HCT116 (cell line): ENCODE measurements at regions not wholly inside any gene's neighbourhood (a gene's known extent, or its start where the extent isn't known, plus 50 kb on each side); places are given as distances from the start of the nearest gene placed in this dataset.

ENCODE experiments used
- ATAC-seq: fragments of 200-7000 bp; cut with Tn5 transposase; 2 replicates; pipeline ENCODE4 v1.9.1; 2020; ENCODE audit warnings: mild to moderate bottlenecking, moderate library complexity
- BruUV-seq: library from RNA; stranded (reverse); fragments of 400-500 nt; replicated peaks from 2 replicates; lab custom pipeline; 2021; lab: Mats Ljungman, UMichigan
- CTCF ChIA-PET: fragments of 300-600 bp; sonication (Branson Sonifier 250); formaldehyde crosslinking; loops from one replicate; lab custom pipeline; 2021; ENCODE audit warnings: antibody characterized with exemption; lab: Charles Lee
- POLR2A ChIA-PET: fragments of 300-600, 350-600 bp; sonication (Branson Sonifier 250); formaldehyde crosslinking; loops from one replicate; lab custom pipeline; 2021; ENCODE audit warnings: antibody characterized with exemption; lab: Charles Lee
- RAD21 ChIA-PET, 2 experiments: fragments of 300-600 bp; sonication (Branson Sonifier 250); formaldehyde crosslinking; loops; one replicate each; lab custom pipeline; 2023; ENCODE audit warnings: low total read pairs in 2 of 2; ENCODE audit not compliant: uncharacterized antibody in 2 of 2, unreplicated experiment in 2 of 2, low non-redundant PET in 1 of 2; lab: Charles Lee
- DNase-seq: peaks from one replicate; pipeline ENCODE4 v3.0.0-alpha.2; 2010; ENCODE audit warnings: low read depth, low spot score
- H2AFZ ChIP-seq: fragments of 200-600 bp; shearing (Covaris generic), sonication (generic); 2 replicates; pipeline ENCODE4 v1.6.1; 2017; ENCODE audit warnings: low read depth, mixed run types, mixed read lengths, antibody characterized with exemption, low read length; ENCODE audit not compliant: poor library complexity, severe bottlenecking
- H3K27ac ChIP-seq: 2 replicates; pipeline ENCODE4 v1.5.1; 2012; ENCODE audit warnings: low read depth, low read length
- H3K27me3 ChIP-seq: fragments of 200-600 bp; sonication (generic); 2 replicates; pipeline ENCODE4 v1.6.1; 2016; ENCODE audit warnings: mixed run types, low read length, mixed read lengths; ENCODE audit not compliant: insufficient read depth
- H3K36me3 ChIP-seq, 2 experiments: fragments of 200-500 bp in 1 of 2; fragments of 200-600 bp in 1 of 2; sonication (Bioruptor generic) in 1 of 2; sonication (generic) in 1 of 2; 2 replicates each; pipeline versions ENCODE4 v1.5.1 to v1.6.1; 2014 to 2016; ENCODE audit warnings: low read length in 2 of 2, inconsistent platforms in 1 of 2, mixed read lengths in 1 of 2, mixed run types in 1 of 2; ENCODE audit not compliant: insufficient read depth in 2 of 2, control insufficient read depth in 1 of 2
- H3K4me1 ChIP-seq, 2 experiments: fragments of 200-600 bp in 1 of 2; sonication (generic) in 1 of 2; 2 replicates each; pipeline versions ENCODE4 v1.5.1 to v1.6.1; 2012 to 2017; ENCODE audit warnings: low read length in 2 of 2, inconsistent platforms in 1 of 2, mild to moderate bottlenecking in 1 of 2, mixed read lengths in 1 of 2, mixed run types in 1 of 2, moderate library complexity in 1 of 2; ENCODE audit not compliant: insufficient read depth in 2 of 2, control insufficient read depth in 1 of 2
- H3K4me2 ChIP-seq: fragments of 200-600 bp; sonication (generic); 2 replicates; pipeline ENCODE4 v1.6.1; 2017; ENCODE audit warnings: mixed run types, low read length, mixed read lengths
- H3K4me3 ChIP-seq, 2 experiments: fragments of 200-600 bp in 1 of 2; sonication (generic) in 1 of 2; replicated peaks in 1 of 2; 2 replicates each; pipeline ENCODE4 v1.5.1; 2011 to 2016; ENCODE audit warnings: low read length in 2 of 2, control low read depth in 1 of 2, low read depth in 1 of 2, mild to moderate bottlenecking in 1 of 2, mixed read lengths in 1 of 2, mixed run types in 1 of 2
- H3K79me2 ChIP-seq: fragments of 200-600 bp; sonication (generic); 2 replicates; pipeline ENCODE4 v1.6.1; 2017; ENCODE audit warnings: mild to moderate bottlenecking, mixed run types, low read length, moderate library complexity, mixed read lengths; ENCODE audit not compliant: insufficient read depth
- H3K9ac ChIP-seq: fragments of 200-600 bp; sonication (generic); 2 replicates; pipeline ENCODE4 v1.6.1; 2016; ENCODE audit warnings: low read length, mixed read lengths
- H3K9me2 ChIP-seq: fragments of 200-600 bp; sonication (generic), shearing (Covaris generic); 2 replicates; pipeline ENCODE4 v1.6.1; 2017; ENCODE audit warnings: mixed run types, mild to moderate bottlenecking, moderate library complexity; ENCODE audit not compliant: insufficient read depth
- H3K9me3 ChIP-seq, 2 experiments: fragments of 200-500 bp in 1 of 2; fragments of 200-600 bp in 1 of 2; sonication (Bioruptor generic) in 1 of 2; sonication (generic) in 1 of 2; 2 replicates each; pipeline ENCODE4 v1.6.1; 2014 to 2017; ENCODE audit warnings: low read length in 2 of 2, mixed read lengths in 2 of 2, inconsistent platforms in 1 of 2, low read depth in 1 of 2, mild to moderate bottlenecking in 1 of 2, mixed run types in 1 of 2, moderate library complexity in 1 of 2; ENCODE audit not compliant: control insufficient read depth in 1 of 2, insufficient read depth in 1 of 2
- H4K20me1 ChIP-seq: fragments of 200-600 bp; sonication (generic), shearing (Covaris generic); 2 replicates; pipeline ENCODE4 v1.6.1; 2017; ENCODE audit warnings: mixed run types, mild to moderate bottlenecking, moderate library complexity; ENCODE audit not compliant: insufficient read depth
- CBX3 ChIP-seq: IDR thresholded peaks from 2 replicates; pipeline ENCODE4 v1.6.1; 2012; ENCODE audit warnings: low read depth
- CEBPB ChIP-seq: IDR thresholded peaks from 2 replicates; pipeline ENCODE4 v1.6.1; 2012; ENCODE audit warnings: low read depth
- EZH2 ChIP-seq: fragments of 200-600 bp; sonication (generic); IDR thresholded peaks from 2 replicates; pipeline ENCODE4 v1.6.1; 2017; ENCODE audit warnings: antibody characterized with exemption, mixed run types
- EZH2phosphoT487 ChIP-seq: fragments of 200-600 bp; IDR thresholded peaks from 2 replicates; pipeline ENCODE4 v1.6.1; 2018; ENCODE audit warnings: antibody characterized with exemption, borderline replicate concordance
- FOSL1 ChIP-seq: IDR thresholded peaks from 2 replicates; pipeline ENCODE4 v1.6.1; 2012; ENCODE audit warnings: low read depth
- RAD21 ChIP-seq: IDR thresholded peaks from 2 replicates; pipeline ENCODE4 v1.6.1; 2012; ENCODE audit warnings: low read depth, mild to moderate bottlenecking
- SP1 ChIP-seq: IDR thresholded peaks from 2 replicates; pipeline ENCODE4 v1.6.1; 2012; ENCODE audit warnings: low read depth
- TCF7L2 ChIP-seq: IDR thresholded peaks from 2 replicates; pipeline ENCODE4 v1.7.0; 2011; ENCODE audit warnings: borderline replicate concordance, inconsistent platforms; ENCODE audit not compliant: insufficient read depth, insufficient read length; ENCODE audit errors: extremely low read depth
- ZFX ChIP-seq: fragments of 450-650 bp; IDR thresholded peaks from 2 replicates; pipeline ENCODE4 v1.6.1; 2017
- ZNF274 ChIP-seq: fragments of 200-500 bp; sonication (Bioruptor generic); IDR thresholded peaks from 2 replicates; pipeline ENCODE4 v1.6.1; 2014; ENCODE audit warnings: mild to moderate bottlenecking, low read depth, low read length, inconsistent platforms
- intact Hi-C: fragments of 100-400 bp; cut with micrococcal nuclease; formaldehyde crosslinking; loops from 2 replicates; pipeline ENCODE4 v1.10.0; 2022
- TF ChIP-seq, protein P1 (sequence below), 3 experiments: fragments of 200-600 bp in 1 of 3; sonication (generic) in 1 of 3; IDR thresholded peaks in 2 of 3; conservative IDR thresholded peaks in 1 of 3; 2 replicates each; pipeline ENCODE4 v1.5.1; 2012 to 2017; ENCODE audit warnings: low read depth in 2 of 3, low read length in 2 of 3, antibody characterized with exemption in 1 of 3, borderline replicate concordance in 1 of 3, control low read depth in 1 of 3, mild to moderate bottlenecking in 1 of 3, mixed read lengths in 1 of 3, mixed run types in 1 of 3, moderate library complexity in 1 of 3; ENCODE audit not compliant: insufficient read depth in 1 of 3
- TF ChIP-seq, protein P2 (sequence below): IDR thresholded peaks from 2 replicates; pipeline ENCODE4 v1.6.1; 2012
- TF ChIP-seq, protein P3 (sequence below): IDR thresholded peaks from 2 replicates; pipeline ENCODE4 v1.6.1; 2011; ENCODE audit warnings: mild to moderate bottlenecking, low read length, moderate library complexity; ENCODE audit not compliant: insufficient replicate concordance; ENCODE audit errors: extremely low read depth

DNA sequence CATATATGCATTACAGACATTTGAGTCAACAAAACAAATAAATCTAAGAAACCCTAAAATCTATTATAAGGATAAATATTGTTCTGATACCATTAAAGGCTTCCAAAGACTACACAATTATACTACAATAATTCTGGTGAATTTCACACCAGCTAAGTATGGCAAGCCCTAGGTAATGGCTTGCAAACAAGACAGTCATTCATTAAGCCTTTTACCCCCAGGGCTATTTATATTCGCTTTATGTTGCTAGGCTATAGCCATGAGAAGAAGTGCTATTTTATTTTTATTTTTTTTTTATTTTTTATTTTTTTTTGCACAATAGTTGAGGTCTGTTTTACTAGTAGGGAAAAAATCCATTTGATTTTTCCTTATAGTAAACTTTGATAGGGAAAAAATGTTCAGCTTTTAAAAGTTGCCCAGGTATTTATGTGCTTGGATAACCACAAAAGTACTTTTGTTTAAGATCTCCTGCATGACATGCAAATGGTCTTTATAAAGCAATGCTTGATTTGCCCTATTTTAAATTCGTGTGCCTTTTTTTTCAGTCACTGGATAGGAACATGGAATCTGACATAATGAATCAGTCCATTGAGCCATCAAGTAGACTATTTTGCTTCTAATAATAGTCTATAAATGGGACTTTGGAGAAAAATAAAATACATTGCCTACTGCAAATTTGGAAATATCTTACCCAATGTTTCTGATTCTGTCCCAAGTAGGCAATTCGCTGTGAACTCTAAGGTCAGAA is 946.3 kb upstream of the COX7C start:
- no peaks in the 10 kb centered on the region for H3K27me3 ChIP-seq
- H3K79me2 ChIP-seq = no peaks in the 10 kb centered on the region
- no peaks in the 10 kb centered on the region for H3K36me3 ChIP-seq
- ChIA-PET CTCF (no interaction called here), POLR2A (no interaction called here)
- BruUV-seq = no TSS peak
- H3K27ac ChIP-seq = no peak overlapping the region
- no peak overlapping the region for H3K4me2 ChIP-seq
- H3K4me1 ChIP-seq = no peaks in the 10 kb centered on the region
- H3K9ac ChIP-seq = no peak overlapping the region
- TF ChIP-seq TCF7L2 (no peak), CEBPB (no peak), SP1 (no peak)
- TF ChIP-seq, all 23 proteins: peak for 0
- RAD21 ChIA-PET = no interaction called here
- no peaks in the 10 kb centered on the region for H3K9me2 ChIP-seq
- DNase-seq (no peak), ATAC-seq (no peak)
- H4K20me1 ChIP-seq = no peaks in the 10 kb centered on the region
- no peak overlapping the region for H3K4me3 ChIP-seq
- H2AFZ ChIP-seq = no peak overlapping the region
- no peaks in the 10 kb centered on the region for H3K9me3 ChIP-seq
- intact Hi-C loops = no loop called here

DNA sequence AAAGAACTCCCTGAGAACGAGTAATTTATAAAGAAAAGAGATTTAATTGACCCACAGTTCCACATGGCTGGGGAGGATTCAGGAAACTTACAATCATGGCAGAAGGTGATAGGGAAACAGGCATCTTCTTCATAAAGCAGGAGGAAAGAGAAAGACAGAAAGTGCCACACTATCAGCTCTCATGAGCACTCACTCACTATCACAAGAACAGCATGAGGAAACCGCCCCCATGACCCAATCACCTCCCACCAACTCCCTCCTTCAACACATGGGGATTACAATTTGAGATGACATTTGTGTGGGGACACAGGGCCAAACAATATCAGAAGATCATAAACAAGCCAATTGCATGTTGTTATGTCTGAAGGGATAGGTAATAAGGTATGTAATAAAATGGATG is 935.9 kb upstream of the COX7C start:
- Histone ChIP-seq H3K36me3 (no peaks in the 10 kb centered on the region), H3K9me3 (no peaks in the 10 kb centered on the region), H3K79me2 (no peaks in the 10 kb centered on the region), H3K9me2 (no peaks in the 10 kb centered on the region), H3K27ac (no peak overlapping the region), H3K9ac (no peak overlapping the region), H3K4me2 (no peak overlapping the region), H2AFZ (no peak overlapping the region), H3K4me1 (no peaks in the 10 kb centered on the region), H3K4me3 (no peak overlapping the region), H4K20me1 (no peaks in the 10 kb centered on the region), H3K27me3 (no peaks in the 10 kb centered on the region)
- ChIA-PET POLR2A (no interaction called here), RAD21 (no interaction called here), CTCF (no interaction called here)
- intact Hi-C loops = no loop called here
- no peak for DNase-seq
- BruUV-seq = no TSS peak
- ATAC-seq = no peak
- TF ChIP-seq TCF7L2 (no peak), FOSL1 (no peak), CBX3 (no peak), RAD21 (no peak), ZFX (no peak), EZH2phosphoT487 (no peak), EZH2 (no peak), ZNF274 (no peak)
- TF ChIP-seq, protein P1, sequence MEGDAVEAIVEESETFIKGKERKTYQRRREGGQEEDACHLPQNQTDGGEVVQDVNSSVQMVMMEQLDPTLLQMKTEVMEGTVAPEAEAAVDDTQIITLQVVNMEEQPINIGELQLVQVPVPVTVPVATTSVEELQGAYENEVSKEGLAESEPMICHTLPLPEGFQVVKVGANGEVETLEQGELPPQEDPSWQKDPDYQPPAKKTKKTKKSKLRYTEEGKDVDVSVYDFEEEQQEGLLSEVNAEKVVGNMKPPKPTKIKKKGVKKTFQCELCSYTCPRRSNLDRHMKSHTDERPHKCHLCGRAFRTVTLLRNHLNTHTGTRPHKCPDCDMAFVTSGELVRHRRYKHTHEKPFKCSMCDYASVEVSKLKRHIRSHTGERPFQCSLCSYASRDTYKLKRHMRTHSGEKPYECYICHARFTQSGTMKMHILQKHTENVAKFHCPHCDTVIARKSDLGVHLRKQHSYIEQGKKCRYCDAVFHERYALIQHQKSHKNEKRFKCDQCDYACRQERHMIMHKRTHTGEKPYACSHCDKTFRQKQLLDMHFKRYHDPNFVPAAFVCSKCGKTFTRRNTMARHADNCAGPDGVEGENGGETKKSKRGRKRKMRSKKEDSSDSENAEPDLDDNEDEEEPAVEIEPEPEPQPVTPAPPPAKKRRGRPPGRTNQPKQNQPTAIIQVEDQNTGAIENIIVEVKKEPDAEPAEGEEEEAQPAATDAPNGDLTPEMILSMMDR (IDR thresholded peaks at IDR 0.05 in 2 of 3, conservative IDR thresholded peaks at IDR 0.05 in 1 of 3; ENCODE audit: borderline replicate concordance in 1 of 3, insufficient read depth in 1 of 3, low read depth in 2 of 3, low read length in 2 of 3) = no peak
- TF ChIP-seq, protein P2, sequence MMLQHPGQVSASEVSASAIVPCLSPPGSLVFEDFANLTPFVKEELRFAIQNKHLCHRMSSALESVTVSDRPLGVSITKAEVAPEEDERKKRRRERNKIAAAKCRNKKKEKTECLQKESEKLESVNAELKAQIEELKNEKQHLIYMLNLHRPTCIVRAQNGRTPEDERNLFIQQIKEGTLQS = no peak
- TF ChIP-seq, protein P3, sequence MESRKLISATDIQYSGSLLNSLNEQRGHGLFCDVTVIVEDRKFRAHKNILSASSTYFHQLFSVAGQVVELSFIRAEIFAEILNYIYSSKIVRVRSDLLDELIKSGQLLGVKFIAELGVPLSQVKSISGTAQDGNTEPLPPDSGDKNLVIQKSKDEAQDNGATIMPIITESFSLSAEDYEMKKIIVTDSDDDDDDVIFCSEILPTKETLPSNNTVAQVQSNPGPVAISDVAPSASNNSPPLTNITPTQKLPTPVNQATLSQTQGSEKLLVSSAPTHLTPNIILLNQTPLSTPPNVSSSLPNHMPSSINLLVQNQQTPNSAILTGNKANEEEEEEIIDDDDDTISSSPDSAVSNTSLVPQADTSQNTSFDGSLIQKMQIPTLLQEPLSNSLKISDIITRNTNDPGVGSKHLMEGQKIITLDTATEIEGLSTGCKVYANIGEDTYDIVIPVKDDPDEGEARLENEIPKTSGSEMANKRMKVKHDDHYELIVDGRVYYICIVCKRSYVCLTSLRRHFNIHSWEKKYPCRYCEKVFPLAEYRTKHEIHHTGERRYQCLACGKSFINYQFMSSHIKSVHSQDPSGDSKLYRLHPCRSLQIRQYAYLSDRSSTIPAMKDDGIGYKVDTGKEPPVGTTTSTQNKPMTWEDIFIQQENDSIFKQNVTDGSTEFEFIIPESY = no peak
